H1 (cell line): ENCODE measurements at regions not wholly inside any gene's neighbourhood (a gene's known extent, or its start where the extent isn't known, plus 50 kb on each side); places are given as distances from the start of the nearest gene placed in this dataset.
"Not testable (repeated sequence)": the region's sequence is repeated elsewhere in the genome, so short reads cannot be mapped to it uniquely, and the experiment has no call there.

Source experiments
- CTCF ChIA-PET: fragments of 300-600 bp; sonication (Branson Sonifier 250); formaldehyde crosslinking; loops from one replicate; lab custom pipeline; 2021; ENCODE audit not compliant: partially characterized antibody; lab: Charles Lee
- POLR2A ChIA-PET: fragments of 300-600 bp; sonication (Branson Sonifier 250); formaldehyde crosslinking; loops from one replicate; lab custom pipeline; 2021; ENCODE audit warnings: inconsistent platforms; ENCODE audit not compliant: partially characterized antibody; lab: Charles Lee
- DNase-seq, 2 experiments: peaks; one replicate each; pipeline versions ENCODE4 v3.0.0 to v3.0.0-alpha.2; 2010 to 2022; ENCODE audit warnings: low spot score in 2 of 2, low read depth in 1 of 2, mixed read lengths in 1 of 2
- FAIRE-seq: peaks from 2 replicates; lab custom pipeline; 2011; peaks lifted over from hg19 to GRCh38; lab: Jason Lieb, UNC
- H2AFZ ChIP-seq: 2 replicates; pipeline ENCODE4 v1.8.1; 2012; ENCODE audit warnings: low read length, inconsistent platforms
- H2AK5ac ChIP-seq: 2 replicates; pipeline ENCODE4 v1.6.1; 2013; ENCODE audit warnings: low read depth, low read length
- H2BK120ac ChIP-seq: replicated peaks from 2 replicates; pipeline ENCODE3; 2013; ENCODE audit warnings: low read depth, low read length, inconsistent platforms
- H2BK12ac ChIP-seq: 2 replicates; pipeline ENCODE4 v1.6.1; 2013; ENCODE audit warnings: low read depth, low read length
- H2BK15ac ChIP-seq: 2 replicates; pipeline ENCODE4 v1.6.1; 2013; ENCODE audit warnings: low read length
- H2BK20ac ChIP-seq: 2 replicates; pipeline ENCODE4 v1.6.1; 2013; ENCODE audit warnings: low read length
- H2BK5ac ChIP-seq: 2 replicates; pipeline ENCODE4 v1.6.1; 2013; ENCODE audit warnings: low read depth, low read length
- H3K14ac ChIP-seq: 2 replicates; pipeline ENCODE4 v1.6.1; 2013; ENCODE audit warnings: inconsistent platforms; ENCODE audit not compliant: insufficient read length
- H3K18ac ChIP-seq: 2 replicates; pipeline ENCODE4 v1.6.1; 2013; ENCODE audit warnings: low read length; ENCODE audit errors: extremely low read depth
- H3K23ac ChIP-seq: 2 replicates; pipeline ENCODE4 v1.6.1; 2013; ENCODE audit warnings: inconsistent platforms; ENCODE audit not compliant: insufficient read length
- H3K23me2 ChIP-seq: 2 replicates; pipeline ENCODE4 v1.6.1; 2013; ENCODE audit warnings: low read depth, low read length
- H3K27ac ChIP-seq: 2 replicates; pipeline ENCODE4 v1.6.1; 2011; ENCODE audit warnings: low read depth, low read length, inconsistent platforms
- H3K27me3 ChIP-seq, 4 experiments: replicated peaks in 1 of 4; 1 replicate in 1 of 4; 2 replicates in 3 of 4; pipeline versions ENCODE4 v1.6.1 to v1.8.1; 2011 to 2013; ENCODE audit warnings: low read length in 3 of 4, mild to moderate bottlenecking in 3 of 4, inconsistent platforms in 2 of 4, mixed read lengths in 2 of 4, moderate library complexity in 1 of 4; ENCODE audit not compliant: control insufficient read depth in 3 of 4, insufficient read depth in 3 of 4; ENCODE audit errors: extremely low read depth in 1 of 4
- H3K36me3 ChIP-seq, 4 experiments: 2 replicates each; pipeline versions ENCODE4 v1.6.1 to v1.8.1; 2011 to 2013; ENCODE audit warnings: mild to moderate bottlenecking in 4 of 4, low read length in 3 of 4, moderate library complexity in 2 of 4, control low read depth in 1 of 4, inconsistent platforms in 1 of 4; ENCODE audit not compliant: insufficient read depth in 4 of 4, control insufficient read depth in 2 of 4
- H3K4ac ChIP-seq: replicated peaks from 2 replicates; pipeline ENCODE3; 2013; ENCODE audit warnings: low read length, low read depth, mixed read lengths, inconsistent platforms; ENCODE audit not compliant: insufficient read length
- H3K4me1 ChIP-seq, 4 experiments: replicated peaks in 1 of 4; 1 replicate in 1 of 4; 2 replicates in 3 of 4; pipeline versions ENCODE4 v1.6.1 to v1.8.1; 2011 to 2013; ENCODE audit warnings: low read length in 3 of 4, inconsistent platforms in 2 of 4, mixed read lengths in 1 of 4; ENCODE audit not compliant: insufficient read depth in 4 of 4, control insufficient read depth in 3 of 4
- H3K4me2 ChIP-seq, 2 experiments: 2 replicates each; pipeline versions ENCODE4 v1.6.1 to v1.8.1; 2011 to 2013; ENCODE audit warnings: low read depth in 2 of 2, low read length in 2 of 2, control low read depth in 1 of 2, inconsistent platforms in 1 of 2, mild to moderate bottlenecking in 1 of 2; ENCODE audit not compliant: insufficient read depth in 1 of 2
- H3K4me3 ChIP-seq, 4 experiments: fragments of 200-600, 300-600 bp in 1 of 4; sonication (generic), shearing (Covaris generic), sonication (Bioruptor Twin) in 1 of 4; 2 replicates each; pipeline versions ENCODE4 v1.5.1 to v1.8.1; 2011 to 2016; ENCODE audit warnings: low read length in 4 of 4, low read depth in 3 of 4, control low read depth in 2 of 4, inconsistent platforms in 2 of 4, mild to moderate bottlenecking in 2 of 4, mixed read lengths in 1 of 4, moderate library complexity in 1 of 4; ENCODE audit not compliant: insufficient read depth in 2 of 4; ENCODE audit errors: extremely low read depth in 1 of 4
- H3K56ac ChIP-seq: replicated peaks from 2 replicates; pipeline ENCODE3; 2013; ENCODE audit warnings: low read depth, mild to moderate bottlenecking, mixed read lengths, low read length, inconsistent platforms; ENCODE audit not compliant: insufficient read length
- H3K79me1 ChIP-seq: 2 replicates; pipeline ENCODE4 v1.6.1; 2013; ENCODE audit warnings: low read depth, low read length, control low read depth
- H3K79me2 ChIP-seq, 2 experiments: 2 replicates each; pipeline versions ENCODE4 v1.6.1 to v1.8.1; 2012 to 2013; ENCODE audit warnings: low read length in 2 of 2, mild to moderate bottlenecking in 2 of 2, inconsistent platforms in 1 of 2; ENCODE audit not compliant: insufficient read depth in 2 of 2, control insufficient read depth in 1 of 2
- H3K9ac ChIP-seq, 4 experiments: replicated peaks in 1 of 4; 1 replicate in 1 of 4; 2 replicates in 3 of 4; pipeline versions ENCODE4 v1.6.1 to v1.8.1; 2011 to 2013; ENCODE audit warnings: low read depth in 3 of 4, low read length in 3 of 4, control low read depth in 2 of 4, mild to moderate bottlenecking in 2 of 4, moderate library complexity in 2 of 4, inconsistent platforms in 1 of 4; ENCODE audit errors: extremely low read depth in 1 of 4
- H3K9me3 ChIP-seq, 2 experiments: 2 replicates each; pipeline versions ENCODE4 v1.6.1 to v1.8.1; 2012 to 2013; ENCODE audit warnings: mild to moderate bottlenecking in 2 of 2, moderate library complexity in 2 of 2, control low read depth in 1 of 2, inconsistent platforms in 1 of 2, low read depth in 1 of 2, low read length in 1 of 2, mixed read lengths in 1 of 2; ENCODE audit not compliant: insufficient read depth in 2 of 2
- H4K20me1 ChIP-seq, 2 experiments: replicated peaks in 1 of 2; 2 replicates each; pipeline versions ENCODE3 to v1.8.1; 2011 to 2013; ENCODE audit warnings: inconsistent platforms in 2 of 2, low read length in 2 of 2, mild to moderate bottlenecking in 1 of 2; ENCODE audit not compliant: insufficient read depth in 2 of 2, control insufficient read depth in 1 of 2
- H4K5ac ChIP-seq: 2 replicates; pipeline ENCODE4 v1.6.1; 2013; ENCODE audit warnings: low read length, low read depth, mixed read lengths, inconsistent platforms; ENCODE audit not compliant: insufficient read length
- H4K8ac ChIP-seq: 2 replicates; pipeline ENCODE4 v1.8.0; 2013; ENCODE audit warnings: mild to moderate bottlenecking, moderate library complexity, low read length, inconsistent platforms; ENCODE audit not compliant: insufficient read depth; ENCODE audit errors: extremely low read depth
- H4K91ac ChIP-seq: replicated peaks from 2 replicates; pipeline ENCODE3; 2013; ENCODE audit warnings: low read length, mixed read lengths, inconsistent platforms; ENCODE audit not compliant: insufficient read length
- WGBS, 2 experiments: shearing (Covaris generic) in 1 of 2; methylation state at CpG; one replicate each; pipeline versions ENCODE4 v1.1.6 to v1.1.7; 2013 to 2015; ENCODE audit warnings: low lambda C conversion rate in 2 of 2, mixed read lengths in 2 of 2, inconsistent platforms in 1 of 2, low coverage in 1 of 2, missing lambda C conversion rate in 1 of 2; ENCODE audit not compliant: insufficient replicate concordance in 2 of 2, insufficient coverage in 1 of 2, insufficient read length in 1 of 2; ENCODE audit errors: extremely low coverage in 1 of 2, missing lambda C conversion rate in 1 of 2; 5-methylcytosine and 5-hydroxymethylcytosine counted together

DNA sequence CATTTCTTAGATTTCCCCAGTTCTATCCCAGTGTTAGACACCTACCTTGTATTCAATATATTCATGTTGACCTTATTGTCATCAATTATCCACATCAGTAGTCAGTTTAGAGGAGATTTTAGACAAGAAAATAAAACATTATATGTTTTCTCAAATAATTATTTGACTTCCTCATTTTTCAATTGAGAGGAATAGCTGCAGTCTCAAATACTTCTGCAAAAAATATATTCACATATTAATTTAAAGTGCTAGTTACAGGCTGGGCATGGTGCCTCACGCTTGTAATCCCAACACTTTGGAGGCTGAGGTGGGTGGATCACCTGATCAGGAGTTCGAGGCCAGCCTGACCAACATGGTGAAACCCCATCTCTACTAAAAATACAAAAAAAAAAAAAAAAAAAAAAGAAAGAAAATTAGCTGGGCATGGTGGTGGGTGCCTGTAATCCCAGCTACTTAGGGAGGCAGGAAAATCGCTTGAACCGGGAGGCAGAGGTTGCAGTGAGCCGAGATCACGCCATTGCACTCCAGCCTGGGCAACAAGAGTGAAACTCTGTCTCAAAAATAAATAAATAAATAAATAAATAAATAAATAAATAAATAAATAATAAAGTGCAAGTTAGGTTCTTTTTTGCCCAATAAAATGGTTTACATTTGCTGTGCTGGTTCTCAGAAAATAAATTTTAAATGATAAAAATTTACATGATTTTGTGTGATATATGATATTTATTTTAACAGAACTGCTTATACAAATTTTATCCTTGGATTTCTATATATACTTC lies 565.3 kb upstream of the GOLIM4 start:
- H3K4ac ChIP-seq, H4K20me1 ChIP-seq, H3K9ac ChIP-seq, H2BK120ac ChIP-seq, H3K4me3 ChIP-seq, H3K18ac ChIP-seq, H3K14ac ChIP-seq, H3K27me3 ChIP-seq, H2BK5ac ChIP-seq, H4K5ac ChIP-seq, H2AFZ ChIP-seq, H2BK15ac ChIP-seq, H3K4me1 ChIP-seq, H3K79me2 ChIP-seq, H3K23ac ChIP-seq, H2BK12ac ChIP-seq, H3K56ac ChIP-seq, H3K36me3 ChIP-seq, DNase-seq, H4K8ac ChIP-seq, H2BK20ac ChIP-seq, H3K23me2 ChIP-seq, H2AK5ac ChIP-seq, H4K91ac ChIP-seq, H3K27ac ChIP-seq, H3K4me2 ChIP-seq, H3K79me1 ChIP-seq, H3K9me3 ChIP-seq, FAIRE-seq, POLR2A ChIA-PET: not testable (repeated sequence)
- 94% methylated on average over 6 of the region's 6 CpGs; no CpG with 5 or more reads in 1 of the 2 experiments for WGBS, 2 experiments
- CTCF ChIA-PET = interaction anchor here (0.6 to 1.3 kb wide), 5 partner anchors 35 to 450 kb away, joined by 3 to 5 read pairs (median 3); no protein-coding TSS in a partner anchor
